ENCODE measurements at regions not wholly inside any gene's neighbourhood (a gene's known extent, or its start where the extent isn't known, plus 50 kb on each side); places are given as distances from the start of the nearest gene placed in this dataset.

DNA sequence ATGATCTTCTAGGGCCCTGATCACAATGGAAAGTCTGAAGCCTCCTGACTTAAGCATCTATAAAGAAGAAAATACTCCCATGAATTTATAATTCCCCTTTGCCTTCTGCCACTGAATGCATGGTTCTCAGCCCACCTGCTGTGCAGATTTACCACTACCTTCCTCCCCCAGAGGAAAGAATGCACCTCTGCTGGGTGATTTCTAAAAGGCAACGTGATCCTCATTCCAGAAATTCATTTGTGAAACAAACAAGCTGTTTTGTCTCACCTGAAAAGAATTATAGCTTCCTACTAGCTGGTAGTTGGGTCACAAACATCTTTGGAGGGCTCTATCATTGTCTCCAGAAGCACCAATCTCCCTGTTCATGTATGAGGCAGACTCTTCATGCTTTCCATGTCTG, 320.2 kb downstream of the CDC14C start:
- no peak overlapping the region for H3K4me3 ChIP-seq (ENCODE audit: low read depth, low read length)
- TF ChIP-seq, protein P1, sequence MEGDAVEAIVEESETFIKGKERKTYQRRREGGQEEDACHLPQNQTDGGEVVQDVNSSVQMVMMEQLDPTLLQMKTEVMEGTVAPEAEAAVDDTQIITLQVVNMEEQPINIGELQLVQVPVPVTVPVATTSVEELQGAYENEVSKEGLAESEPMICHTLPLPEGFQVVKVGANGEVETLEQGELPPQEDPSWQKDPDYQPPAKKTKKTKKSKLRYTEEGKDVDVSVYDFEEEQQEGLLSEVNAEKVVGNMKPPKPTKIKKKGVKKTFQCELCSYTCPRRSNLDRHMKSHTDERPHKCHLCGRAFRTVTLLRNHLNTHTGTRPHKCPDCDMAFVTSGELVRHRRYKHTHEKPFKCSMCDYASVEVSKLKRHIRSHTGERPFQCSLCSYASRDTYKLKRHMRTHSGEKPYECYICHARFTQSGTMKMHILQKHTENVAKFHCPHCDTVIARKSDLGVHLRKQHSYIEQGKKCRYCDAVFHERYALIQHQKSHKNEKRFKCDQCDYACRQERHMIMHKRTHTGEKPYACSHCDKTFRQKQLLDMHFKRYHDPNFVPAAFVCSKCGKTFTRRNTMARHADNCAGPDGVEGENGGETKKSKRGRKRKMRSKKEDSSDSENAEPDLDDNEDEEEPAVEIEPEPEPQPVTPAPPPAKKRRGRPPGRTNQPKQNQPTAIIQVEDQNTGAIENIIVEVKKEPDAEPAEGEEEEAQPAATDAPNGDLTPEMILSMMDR (IDR thresholded peaks at IDR 0.05; ENCODE audit: low read depth, low read length, missing control alignments): no peak
- no peaks in the 10 kb centered on the region for H3K36me3 ChIP-seq (replicated peaks)
- no peaks in the 10 kb centered on the region for H3K27me3 ChIP-seq (replicated peaks)
- in situ Hi-C loops (cut with HindIII; ENCODE audit: low pct_ligation_motif_present, low sequenced_read_pairs): no loop called here
- H3K27ac ChIP-seq: no peak overlapping the region
- DNase-seq: no peak

GRCh38 chr7:49245062-49245461, 320.7 kb downstream of the CDC14C start:
- Histone ChIP-seq H3K27ac (no peak overlapping the region), H3K27me3 (replicated peaks) (no peaks in the 10 kb centered on the region), H3K4me3 (ENCODE audit: low read depth, low read length) (no peak overlapping the region), H3K36me3 (replicated peaks) (no peaks in the 10 kb centered on the region)
- TF ChIP-seq, protein P1 (IDR thresholded peaks at IDR 0.05; ENCODE audit: low read depth, low read length, missing control alignments): no peak
- DNase-seq: no peak
- in situ Hi-C loops (cut with HindIII; ENCODE audit: low pct_ligation_motif_present, low sequenced_read_pairs): no loop called here

GRCh38 chr7:49247759-49248158, 323.4 kb downstream of the CDC14C start:
- TF ChIP-seq, protein P1 (IDR thresholded peaks at IDR 0.05; ENCODE audit: low read depth, low read length, missing control alignments): no peak
- no peak for DNase-seq
- Histone ChIP-seq H3K4me3 (ENCODE audit: low read depth, low read length) (no peak overlapping the region), H3K27me3 (replicated peaks) (no peaks in the 10 kb centered on the region), H3K27ac (no peak overlapping the region), H3K36me3 (replicated peaks) (no peaks in the 10 kb centered on the region)
- in situ Hi-C loops (cut with HindIII; ENCODE audit: low pct_ligation_motif_present, low sequenced_read_pairs): no loop called here

- in situ Hi-C loops (cut with HindIII; ENCODE audit: low pct_ligation_motif_present, low sequenced_read_pairs): no loop called here
- H3K27ac ChIP-seq: no peak overlapping the region
- no peaks in the 10 kb centered on the region for H3K36me3 ChIP-seq (replicated peaks)
- TF ChIP-seq, protein P1 (IDR thresholded peaks at IDR 0.05; ENCODE audit: low read depth, low read length, missing control alignments): no peak
- H3K4me3 ChIP-seq (ENCODE audit: low read depth, low read length): no peak overlapping the region
- no peaks in the 10 kb centered on the region for H3K27me3 ChIP-seq (replicated peaks)
- no peak for DNase-seq
These were observed 330.7 kb downstream of the CDC14C start for GRCh38 chr7:49255054-49255453.

- Histone ChIP-seq H3K27me3 (replicated peaks) (no peaks in the 10 kb centered on the region), H3K4me3 (ENCODE audit: low read depth, low read length) (no peak overlapping the region), H3K27ac (no peak overlapping the region), H3K36me3 (replicated peaks) (no peaks in the 10 kb centered on the region)
- DNase-seq: no peak
- in situ Hi-C loops (cut with HindIII; ENCODE audit: low pct_ligation_motif_present, low sequenced_read_pairs): no loop called here
- TF ChIP-seq, protein P1 (IDR thresholded peaks at IDR 0.05; ENCODE audit: low read depth, low read length, missing control alignments): no peak
These were observed 336.2 kb downstream of the CDC14C start for GRCh38 chr7:49260538-49260937.

DNA sequence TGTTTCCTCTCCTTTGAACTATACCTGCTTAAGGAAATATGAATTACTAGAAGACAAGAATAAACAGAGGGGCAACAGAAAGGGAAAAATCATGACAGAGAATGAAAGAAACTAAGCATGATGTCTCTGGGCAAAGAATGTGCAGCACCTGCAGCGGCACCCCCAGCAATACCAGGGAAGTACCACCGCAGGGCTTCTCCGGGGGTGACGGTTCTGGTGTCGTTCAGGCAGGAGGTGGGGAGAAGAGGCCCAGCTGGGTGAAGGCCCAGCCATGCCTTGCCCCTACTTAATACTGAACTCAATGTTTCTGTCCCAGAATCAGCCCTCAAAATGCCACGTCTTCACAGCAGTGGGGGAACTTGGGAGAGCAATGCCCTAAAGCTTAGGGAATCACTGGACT, 337.6 kb downstream of the CDC14C start:
- in situ Hi-C loops (cut with HindIII; ENCODE audit: low pct_ligation_motif_present, low sequenced_read_pairs): no loop called here
- TF ChIP-seq, protein P1 (IDR thresholded peaks at IDR 0.05; ENCODE audit: low read depth, low read length, missing control alignments): no peak
- DNase-seq: no peak

More for the DNA sequence above, 337.6 kb downstream of the CDC14C start:
- no peak overlapping the region for H3K4me3 ChIP-seq (ENCODE audit: low read depth, low read length)
- no peak overlapping the region for H3K27ac ChIP-seq
- H3K36me3 ChIP-seq (replicated peaks): no peaks in the 10 kb centered on the region
- no peaks in the 10 kb centered on the region for H3K27me3 ChIP-seq (replicated peaks)

Measured in brain microvascular endothelial cell (primary cell).